ENCODE measurements at regions not wholly inside any gene's neighbourhood (a gene's known extent, or its start where the extent isn't known, plus 50 kb on each side); places are given as distances from the start of the nearest gene placed in this dataset.
A peak's percentile ranks its signal among the peaks of the same experiment; 100 is the strongest.

- DNase-seq (ENCODE audit: low read depth) = no peak
These were observed 459.4 kb upstream of the AZI2 start for GRCh38 chr3:28808068-28808467.

DNA sequence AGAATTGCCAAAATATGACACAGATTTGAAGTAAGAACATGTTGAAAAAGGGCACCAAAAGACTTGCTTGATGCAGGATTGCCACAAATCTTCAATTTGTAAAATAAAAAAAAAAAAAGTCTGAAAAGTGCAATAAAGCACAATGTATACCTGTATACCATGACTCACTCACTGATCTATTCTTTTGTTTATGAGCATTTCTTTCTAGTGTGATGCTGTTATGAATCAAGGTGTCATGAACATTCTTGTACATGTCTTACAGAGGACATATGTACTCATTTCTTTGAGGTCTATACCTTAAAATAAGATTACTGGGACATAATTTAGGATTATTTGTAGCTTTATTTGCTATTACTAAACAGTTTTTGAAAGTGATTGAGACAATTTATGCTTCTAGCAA is 464.9 kb upstream of the RBMS3 start:
- no peak for DNase-seq (ENCODE audit: low read depth)

DNA sequence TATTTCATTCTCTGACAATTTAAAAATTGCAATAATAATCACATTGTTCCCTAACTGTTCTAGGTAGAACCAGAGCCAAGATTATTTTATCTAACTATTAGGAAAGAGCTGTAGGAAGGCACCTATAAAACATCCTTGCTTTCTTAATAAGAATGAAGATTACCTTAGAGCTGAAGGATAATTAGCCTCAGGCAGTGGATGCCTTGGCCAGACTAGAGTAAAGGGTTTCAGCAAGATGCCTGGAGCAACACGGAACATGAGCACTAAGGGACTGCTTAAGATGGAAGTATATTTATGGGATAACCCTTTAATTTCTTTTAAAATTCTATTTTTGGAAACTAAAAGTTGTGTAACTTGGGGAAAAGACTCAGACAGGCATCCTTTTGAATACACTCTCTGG is 456.6 kb upstream of the RBMS3 start:
- no peak for DNase-seq (ENCODE audit: low read depth)

DNA sequence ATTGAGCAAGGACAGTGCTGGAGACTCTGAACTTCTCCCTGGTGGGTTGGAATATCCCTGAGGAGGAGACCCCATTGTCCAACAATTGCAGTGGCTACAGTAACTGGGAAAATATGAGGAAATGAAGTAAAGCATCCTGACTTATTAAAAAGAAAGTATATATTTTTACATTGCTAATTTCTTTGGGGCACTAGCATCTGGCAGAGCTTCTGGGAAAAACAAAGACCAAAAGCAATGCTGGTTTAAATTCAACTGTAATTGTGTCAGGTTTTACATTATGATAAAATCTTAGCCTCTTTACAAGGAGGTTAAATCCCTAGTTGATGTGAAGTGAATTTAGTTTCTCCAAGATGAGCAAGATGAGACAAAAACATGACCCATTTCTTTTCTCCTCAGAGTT is 454.0 kb upstream of the RBMS3 start:
- DNase-seq (ENCODE audit: low read depth) = no peak

DNA sequence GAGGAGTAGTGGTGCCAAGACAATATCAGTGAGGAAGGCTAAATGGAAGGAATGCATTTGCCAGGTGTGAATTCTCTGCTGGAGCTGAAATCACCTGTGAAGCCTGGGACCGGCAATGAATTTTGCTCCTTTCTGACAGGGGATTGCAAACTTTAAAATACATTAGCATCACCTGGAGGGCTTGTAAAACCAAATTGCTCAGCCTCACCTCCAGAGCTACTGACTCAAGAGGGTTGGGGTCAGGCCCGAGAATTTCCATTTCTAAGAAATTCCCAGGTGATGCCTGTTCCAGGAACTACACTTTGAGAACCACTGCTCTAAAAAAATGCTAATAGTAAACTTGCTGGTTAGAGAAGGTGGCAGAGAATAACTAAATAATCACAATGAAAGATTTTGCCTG is 445.6 kb upstream of the RBMS3 start:
- no peak for DNase-seq (ENCODE audit: low read depth)

DNA sequence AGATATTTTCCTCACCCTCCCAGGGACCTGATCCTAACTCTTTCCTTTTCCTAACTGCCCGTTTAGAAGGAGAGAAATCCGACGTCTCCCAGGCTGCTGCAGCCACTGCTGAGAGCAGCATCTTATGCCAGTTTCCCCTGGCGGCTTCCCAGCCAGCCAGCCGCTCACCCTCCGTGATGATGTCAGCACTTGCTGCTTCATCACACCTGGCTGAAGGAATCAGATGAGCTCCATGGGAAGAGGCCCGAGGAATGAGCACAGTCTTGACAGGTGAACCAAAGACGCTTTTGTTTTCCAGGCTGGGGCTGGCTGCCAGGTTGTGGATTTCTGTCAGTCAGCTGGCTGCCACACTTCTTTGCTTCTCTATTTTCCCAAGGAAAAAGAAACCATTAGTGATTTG is 445.1 kb upstream of the RBMS3 start:
- no peak for DNase-seq (ENCODE audit: low read depth)

- DNase-seq (ENCODE audit: low read depth) = peak; percentile 5
These were observed 444.7 kb upstream of the RBMS3 start for GRCh38 chr3:28836199-28836598.

DNA sequence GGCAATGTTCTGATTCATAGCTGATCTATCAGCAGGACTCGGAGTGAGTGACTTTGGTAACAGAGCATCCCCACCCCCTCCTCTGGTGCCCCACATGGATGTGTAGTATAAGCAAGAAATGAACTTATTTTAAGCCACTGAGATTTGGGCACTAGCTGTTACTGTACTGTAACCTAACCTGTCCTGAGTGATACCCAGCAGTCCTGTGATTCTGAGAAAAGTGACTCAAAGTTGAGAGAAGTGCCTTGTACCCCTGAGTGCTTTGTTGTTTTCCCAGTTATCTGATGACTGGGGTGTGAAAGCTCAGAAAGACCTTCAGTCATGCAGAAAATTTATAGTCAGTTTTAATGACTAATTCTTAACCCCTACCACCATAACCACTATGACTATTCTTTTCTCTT is 439.9 kb upstream of the RBMS3 start:
- no peak for DNase-seq (ENCODE audit: low read depth)

DNA sequence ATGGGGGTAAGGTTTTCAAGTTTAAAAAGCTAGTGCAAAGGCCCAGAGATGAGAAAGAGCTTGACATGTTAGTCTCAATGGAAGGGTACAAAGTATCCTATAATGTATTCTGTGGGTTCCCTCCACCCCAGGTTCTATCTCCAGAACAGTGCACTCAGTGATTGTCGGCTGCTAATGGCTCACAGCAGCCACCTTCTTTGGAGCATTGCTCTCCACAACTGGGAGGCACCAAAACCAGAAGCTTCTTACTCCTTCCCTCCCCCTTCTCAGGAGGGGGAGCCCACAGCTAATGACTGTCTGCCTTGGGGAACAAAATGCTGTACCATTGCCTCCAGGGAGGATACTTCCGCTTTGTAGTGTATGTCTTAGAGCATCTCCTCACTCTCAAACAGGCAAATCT is 439.4 kb upstream of the RBMS3 start:
- no peak for DNase-seq (ENCODE audit: low read depth)

DNA sequence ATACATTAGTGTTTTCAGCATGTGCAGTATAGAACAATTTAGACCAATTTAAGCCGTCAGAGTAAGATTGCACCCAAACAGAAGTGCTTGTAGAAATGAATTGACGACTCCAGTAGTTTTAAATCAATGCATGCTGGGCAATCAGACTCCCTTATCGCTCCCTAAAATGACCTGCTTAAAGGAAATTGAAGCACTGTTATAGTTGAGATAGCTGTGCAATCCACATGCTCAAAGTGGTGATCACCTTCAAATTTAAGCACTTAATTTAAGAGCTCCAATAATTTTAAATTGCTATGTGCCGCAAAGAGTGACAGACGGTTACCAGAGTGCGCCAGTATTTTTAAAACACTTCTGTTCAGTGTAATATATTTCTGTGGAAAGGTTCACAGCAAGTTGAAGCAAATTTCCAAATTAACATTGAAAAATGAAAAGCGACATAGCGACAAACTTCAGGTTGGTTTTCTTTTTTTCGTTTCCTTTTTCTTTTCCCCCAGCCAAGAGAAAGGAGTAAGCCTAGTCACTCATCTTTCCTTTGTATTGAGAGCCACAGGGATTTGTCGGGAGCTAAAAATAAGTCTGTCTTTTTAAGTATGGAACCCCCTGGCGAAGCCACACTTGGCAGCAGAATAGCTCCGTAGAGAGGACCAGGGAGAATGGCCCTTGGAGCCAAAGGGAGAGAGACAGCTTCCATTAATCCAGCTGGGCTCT is 436.4 kb upstream of the RBMS3 start:
- DNase-seq (ENCODE audit: low read depth) = no peak

DNA sequence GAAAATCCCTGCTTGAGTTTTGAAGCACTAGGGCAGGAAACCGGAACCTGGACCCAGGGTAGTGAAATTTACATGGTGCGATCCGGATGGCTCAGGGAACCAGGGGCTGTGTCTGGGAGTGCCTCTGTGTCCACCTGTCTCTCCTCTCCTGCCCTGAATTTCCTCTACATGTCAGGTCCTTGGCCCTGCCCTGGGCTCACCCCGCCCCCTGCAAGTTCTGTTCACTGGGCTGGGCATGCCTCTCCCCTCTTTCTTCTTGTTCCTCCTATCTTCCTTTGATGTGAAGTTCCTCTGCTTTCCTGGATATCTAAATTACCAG is 435.9 kb upstream of the RBMS3 start:
- no peak for DNase-seq (ENCODE audit: low read depth)

- no peak for DNase-seq (ENCODE audit: low read depth)
These were observed 433.8 kb upstream of the RBMS3 start for GRCh38 chr3:28846971-28847478.

- DNase-seq (ENCODE audit: low read depth) = no peak
These were observed 433.1 kb upstream of the RBMS3 start for GRCh38 chr3:28847736-28848135.

DNA sequence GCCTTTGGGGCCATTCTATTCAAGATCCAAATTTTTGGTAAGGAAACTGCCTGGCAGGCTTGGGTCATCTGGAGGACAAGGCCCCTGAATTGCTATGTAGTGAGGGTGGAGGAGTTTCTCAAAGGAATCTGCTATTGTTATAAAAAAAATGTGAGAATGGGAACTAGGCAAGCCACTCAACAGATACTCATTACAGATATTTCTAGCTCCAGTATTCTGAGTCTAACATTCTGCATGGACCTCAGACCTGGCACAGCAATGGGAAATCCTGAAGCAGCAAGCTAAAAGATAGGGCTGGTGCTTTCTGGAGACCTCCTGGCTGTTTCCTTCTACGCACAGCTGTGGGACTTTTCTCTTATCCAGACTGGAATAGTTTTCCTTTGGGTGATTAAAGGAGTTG is 430.7 kb upstream of the RBMS3 start:
- DNase-seq (ENCODE audit: low read depth) = peak; percentile 19

GRCh38 chr3:28853830-28854229 is 427.0 kb upstream of the RBMS3 start:
- peak; percentile 5 for DNase-seq (ENCODE audit: low read depth)

DNA sequence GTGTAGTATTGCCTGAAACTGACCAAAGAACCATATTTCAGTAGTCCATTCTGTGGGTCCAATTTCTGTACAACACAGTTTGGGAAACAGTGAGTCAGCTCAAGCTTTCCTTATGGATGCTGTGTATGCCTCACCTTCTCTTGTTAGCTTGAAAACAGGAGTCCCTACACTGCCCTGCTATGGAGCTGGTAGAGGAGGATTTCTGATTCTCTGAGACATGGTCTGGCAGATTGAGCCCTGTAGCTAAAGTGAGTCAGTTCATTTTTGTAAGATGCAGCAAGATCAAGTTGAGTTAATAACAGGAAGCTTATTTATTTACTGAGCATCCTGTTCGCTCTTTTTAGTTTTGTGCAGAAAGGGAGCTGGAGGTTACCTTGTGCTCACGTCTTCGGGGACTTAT is 424.1 kb upstream of the RBMS3 start:
- no peak for DNase-seq (ENCODE audit: low read depth)

DNA sequence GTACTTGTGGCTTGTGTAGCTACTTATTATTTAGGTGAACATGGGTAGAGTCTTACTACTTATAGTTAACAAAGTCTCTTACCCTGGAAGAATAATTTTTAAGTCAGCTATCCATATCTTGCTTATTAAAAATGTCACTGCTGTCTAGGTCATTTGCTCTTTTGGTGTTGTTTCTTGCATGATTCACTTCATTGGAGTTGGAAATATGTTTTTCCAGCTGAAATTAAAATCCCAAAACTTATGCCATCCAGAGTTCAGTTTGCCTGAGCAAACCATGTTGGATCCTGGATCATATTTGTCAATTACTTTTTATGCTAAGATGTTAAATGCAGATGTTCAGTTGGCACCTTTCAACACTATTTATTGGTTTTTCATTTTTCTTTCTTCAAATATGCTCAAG is 421.0 kb upstream of the RBMS3 start:
- no peak for DNase-seq (ENCODE audit: low read depth)

DNA sequence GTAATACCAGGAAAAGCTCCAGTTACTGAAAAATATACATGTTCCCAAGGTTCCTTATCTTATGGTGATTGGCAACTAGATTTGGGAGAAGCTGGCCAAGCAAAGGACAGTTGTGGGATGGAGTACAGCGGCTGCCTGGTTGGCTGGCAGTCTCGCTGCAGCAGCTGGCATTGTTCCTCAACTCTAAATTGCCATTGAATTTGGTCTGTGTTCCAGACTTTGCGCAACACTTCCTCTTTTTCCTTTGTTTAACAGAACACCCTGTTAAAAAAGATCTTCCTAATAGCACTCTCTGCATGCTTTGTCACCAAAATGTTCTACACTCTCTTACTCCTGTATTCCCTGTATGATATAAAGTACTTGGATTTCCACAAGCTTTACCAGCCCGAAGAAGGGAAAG is 420.6 kb upstream of the RBMS3 start:
- DNase-seq (ENCODE audit: low read depth) = no peak

DNA sequence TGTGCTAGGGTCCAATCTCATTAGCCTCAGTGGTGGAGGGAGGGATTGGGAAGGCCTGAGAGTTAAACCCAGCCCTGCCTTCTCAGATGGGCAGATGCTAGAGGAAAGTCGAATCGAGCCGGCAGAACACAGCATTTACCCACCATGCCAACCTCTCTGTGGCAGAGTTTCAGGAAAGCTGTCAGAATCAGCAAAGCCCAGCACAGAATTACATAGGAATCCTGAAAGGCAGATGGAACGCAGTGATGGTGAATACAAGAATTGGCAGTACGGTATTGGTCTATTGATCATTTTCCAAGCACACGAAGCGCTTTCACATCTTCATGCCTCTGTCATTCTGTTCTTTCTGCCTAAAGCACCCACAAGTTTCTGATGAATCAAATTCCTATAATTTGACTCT is 417.7 kb upstream of the RBMS3 start:
- no peak for DNase-seq (ENCODE audit: low read depth)

DNA sequence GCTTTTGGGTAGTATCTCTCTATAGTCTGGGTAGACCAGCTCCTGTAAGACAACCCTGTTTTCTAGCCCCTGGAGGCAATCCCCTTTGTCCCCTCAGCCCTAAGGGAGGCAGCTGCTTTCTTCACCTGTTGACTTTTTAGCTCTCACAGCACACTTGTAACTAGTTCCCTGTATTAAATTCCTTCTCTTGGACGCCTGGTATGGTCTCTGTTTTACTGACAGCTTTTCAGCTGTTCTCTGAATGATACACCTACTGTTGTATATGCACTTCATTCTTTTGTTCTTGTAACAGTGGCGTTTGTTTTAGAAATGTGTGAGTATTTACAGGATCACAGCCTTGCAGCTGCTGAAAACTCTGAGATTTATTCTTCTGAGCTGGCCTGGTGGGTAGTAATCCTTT is 413.0 kb upstream of the RBMS3 start:
- no peak for DNase-seq (ENCODE audit: low read depth)

DNA sequence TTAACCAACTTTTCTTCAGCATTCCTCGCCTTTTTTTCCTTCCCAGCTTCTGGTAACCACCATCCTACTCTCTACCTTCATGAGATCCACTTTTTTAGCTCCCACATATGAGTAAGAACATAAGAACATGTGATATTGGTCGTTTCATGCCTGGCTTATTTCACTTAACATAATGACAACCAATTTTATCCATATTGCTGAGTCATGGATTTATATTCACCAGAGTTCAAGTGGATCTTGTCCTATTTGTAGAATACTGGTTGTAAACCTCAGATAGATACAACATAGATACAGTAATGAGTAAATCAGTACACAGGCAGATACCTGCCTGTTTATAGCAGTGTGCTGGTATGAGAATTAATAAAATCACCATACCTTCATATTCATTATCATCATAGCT is 412.0 kb upstream of the RBMS3 start:
- no peak for DNase-seq (ENCODE audit: low read depth)

GRCh38 chr3:28877912-28878311 is 403.0 kb upstream of the RBMS3 start:
- DNase-seq (ENCODE audit: low read depth) = no peak

DNA sequence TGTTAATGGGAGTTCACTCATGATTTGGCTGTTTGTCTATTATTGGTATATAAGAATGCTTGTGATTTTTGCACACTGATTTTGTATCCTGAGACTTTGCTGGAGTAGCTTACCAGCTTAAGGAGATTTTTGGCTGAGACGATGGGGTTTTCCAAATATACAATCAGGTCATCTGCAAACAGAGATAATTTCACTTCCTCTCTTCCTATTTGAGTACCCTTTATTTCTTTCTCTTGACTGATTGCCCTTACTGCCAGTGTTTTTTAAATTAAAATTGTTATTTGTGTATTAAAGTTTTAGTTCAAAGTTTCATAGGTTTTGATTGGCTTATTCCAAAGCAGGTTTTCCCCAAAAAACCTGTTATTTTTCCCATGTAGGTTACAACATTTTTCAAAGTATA is 390.5 kb upstream of the RBMS3 start:
- DNase-seq (ENCODE audit: low read depth) = no peak

GRCh38 chr3:28891485-28891884 is 389.4 kb upstream of the RBMS3 start:
- DNase-seq (ENCODE audit: low read depth) = no peak

GRCh38 chr3:28900301-28900700 is 380.6 kb upstream of the RBMS3 start:
- DNase-seq (ENCODE audit: low read depth) = no peak
